SK-N-SH (cell line): ENCODE measurements at regions not wholly inside any gene's neighbourhood (a gene's known extent, or its start where the extent isn't known, plus 50 kb on each side); places are given as distances from the start of the nearest gene placed in this dataset.

ENCODE experiments used
- CTCF ChIA-PET: fragments of 300-600, 350-600 bp; formaldehyde crosslinking; extraction: SDS; loops from one replicate; lab custom pipeline; 2021; lab: Yijun Ruan, JAX
- POLR2A ChIA-PET: fragments of 350-600 bp; sonication (Branson Sonifier 250); formaldehyde crosslinking; extraction: SDS; loops from one replicate; lab custom pipeline; 2020; ENCODE audit warnings: antibody characterized with exemption, inconsistent platforms; lab: Yijun Ruan, JAX
- DNase-seq: peaks from one replicate; pipeline ENCODE4 v3.0.0; 2012
- H2AFZ ChIP-seq: fragments of 200-600 bp; sonication (generic); 2 replicates; pipeline ENCODE4 v1.8.1; 2016; ENCODE audit warnings: antibody characterized with exemption, mild to moderate bottlenecking, low read depth
- H3F3A ChIP-seq: fragments of 200-600 bp; sonication (generic); replicated peaks from 2 replicates; pipeline ENCODE3; 2016; ENCODE audit warnings: antibody characterized with exemption, mild to moderate bottlenecking; ENCODE audit not compliant: insufficient read depth
- H3K27ac ChIP-seq, 2 experiments: fragments of 200-500 bp in 1 of 2; fragments of 200-600 bp in 1 of 2; sonication (Bioruptor generic) in 1 of 2; sonication (generic), shearing (Covaris generic) in 1 of 2; 2 replicates each; pipeline versions ENCODE4 v1.5.1 to v1.6.1; 2014 to 2016; ENCODE audit warnings: low read depth in 2 of 2, inconsistent platforms in 1 of 2, low read length in 1 of 2, mild to moderate bottlenecking in 1 of 2, mixed read lengths in 1 of 2
- H3K27me3 ChIP-seq: fragments of 200-600 bp; sonication (generic), shearing (Covaris generic); 2 replicates; pipeline ENCODE4 v1.6.1; 2016; ENCODE audit warnings: mixed run types; ENCODE audit not compliant: insufficient read depth
- H3K36me3 ChIP-seq, 2 experiments: fragments of 200-500 bp in 1 of 2; fragments of 200-600 bp in 1 of 2; sonication (Bioruptor generic) in 1 of 2; sonication (generic) in 1 of 2; replicated peaks in 1 of 2; 2 replicates each; pipeline versions ENCODE3 to v1.5.1; 2014 to 2016; ENCODE audit warnings: low read length in 1 of 2, mild to moderate bottlenecking in 1 of 2; ENCODE audit not compliant: insufficient read depth in 2 of 2, control insufficient read depth in 1 of 2
- H3K4me1 ChIP-seq, 2 experiments: fragments of 200-500 bp in 1 of 2; fragments of 200-600 bp in 1 of 2; sonication (Bioruptor generic) in 1 of 2; sonication (generic), shearing (Covaris generic) in 1 of 2; 2 replicates each; pipeline versions ENCODE4 v1.5.1 to v1.6.1; 2014 to 2016; ENCODE audit warnings: low read depth in 1 of 2, low read length in 1 of 2, mixed run types in 1 of 2; ENCODE audit not compliant: insufficient read depth in 2 of 2, control insufficient read depth in 1 of 2
- H3K4me2 ChIP-seq: fragments of 200-600 bp; sonication (generic), shearing (Covaris generic); 2 replicates; pipeline ENCODE4 v1.6.1; 2017; ENCODE audit warnings: mixed run types
- H3K4me3 ChIP-seq, 2 experiments: fragments of 200-500 bp in 1 of 2; fragments of 200-600 bp in 1 of 2; sonication (Bioruptor generic) in 1 of 2; sonication (generic), shearing (Covaris generic) in 1 of 2; 2 replicates each; pipeline versions ENCODE4 v1.5.1 to v1.8.1; 2014 to 2016; ENCODE audit warnings: low read depth in 2 of 2, inconsistent platforms in 1 of 2, low read length in 1 of 2, mild to moderate bottlenecking in 1 of 2, mixed read lengths in 1 of 2, moderate library complexity in 1 of 2
- H3K79me2 ChIP-seq: fragments of 200-600 bp; sonication (generic); 2 replicates; pipeline ENCODE4 v1.8.1; 2017; ENCODE audit warnings: mild to moderate bottlenecking; ENCODE audit not compliant: insufficient read depth
- H3K9ac ChIP-seq: fragments of 200-600 bp; sonication (generic); 2 replicates; pipeline ENCODE4 v1.6.1; 2017; ENCODE audit warnings: mixed run types
- H3K9me2 ChIP-seq: fragments of 200-600 bp; sonication (generic); 2 replicates; pipeline ENCODE4 v1.6.1; 2017; ENCODE audit warnings: mixed run types
- H3K9me3 ChIP-seq: fragments of 200-600 bp; sonication (generic); 2 replicates; pipeline ENCODE4 v1.6.1; 2017; ENCODE audit warnings: mixed run types, mild to moderate bottlenecking, moderate library complexity
- H4K20me1 ChIP-seq: fragments of 200-600 bp; sonication (generic); 2 replicates; pipeline ENCODE4 v1.6.1; 2017; ENCODE audit warnings: mild to moderate bottlenecking, mixed run types; ENCODE audit not compliant: insufficient read depth
- ELF1 ChIP-seq: IDR thresholded peaks from 2 replicates; pipeline ENCODE4 v1.4.0; 2012
- NFIC ChIP-seq: IDR thresholded peaks from 2 replicates; pipeline ENCODE4 v1.4.0; 2012; ENCODE audit warnings: borderline replicate concordance
- PBX3 ChIP-seq: IDR thresholded peaks from 2 replicates; pipeline ENCODE4; 2012
- POLR2AphosphoS5 ChIP-seq: IDR thresholded peaks from 2 replicates; pipeline ENCODE4 v1.6.1; 2012; ENCODE audit warnings: low read depth, low read length
- RAD21 ChIP-seq: IDR thresholded peaks from 2 replicates; pipeline ENCODE4 v1.6.1; 2012; ENCODE audit warnings: mild to moderate bottlenecking, low read length
- RFX5 ChIP-seq: IDR thresholded peaks from 2 replicates; pipeline ENCODE4 v1.6.1; 2012; ENCODE audit warnings: mild to moderate bottlenecking, improper control_type of control experiment, low read length
- RXRA ChIP-seq: IDR thresholded peaks from 2 replicates; pipeline ENCODE4 v1.4.0; 2012; ENCODE audit warnings: low read depth, mild to moderate bottlenecking, borderline replicate concordance
- SIN3A ChIP-seq: IDR thresholded peaks from 2 replicates; pipeline ENCODE4 v1.6.1; 2012; ENCODE audit warnings: low read depth, mild to moderate bottlenecking, low read length, moderate library complexity, borderline replicate concordance
- YY1 ChIP-seq: IDR thresholded peaks from 2 replicates; pipeline ENCODE4 v1.4.0; 2012; ENCODE audit warnings: low read depth, mild to moderate bottlenecking
- WGBS: methylation state at CpG from one replicate; pipeline ENCODE4 v1.1.6; 2017; ENCODE audit warnings: low lambda C conversion rate; 5-methylcytosine and 5-hydroxymethylcytosine counted together
- TF ChIP-seq, protein P1 (sequence below): fragments of 200-600 bp; sonication (generic); IDR thresholded peaks from 2 replicates; pipeline ENCODE4 v1.6.1; 2017; ENCODE audit warnings: antibody characterized with exemption, mild to moderate bottlenecking, moderate library complexity
- TF ChIP-seq, protein P2 (sequence below): IDR thresholded peaks from 2 replicates; pipeline ENCODE4 v1.6.1; 2012; ENCODE audit warnings: mild to moderate bottlenecking, low read depth, low read length, moderate library complexity

DNA sequence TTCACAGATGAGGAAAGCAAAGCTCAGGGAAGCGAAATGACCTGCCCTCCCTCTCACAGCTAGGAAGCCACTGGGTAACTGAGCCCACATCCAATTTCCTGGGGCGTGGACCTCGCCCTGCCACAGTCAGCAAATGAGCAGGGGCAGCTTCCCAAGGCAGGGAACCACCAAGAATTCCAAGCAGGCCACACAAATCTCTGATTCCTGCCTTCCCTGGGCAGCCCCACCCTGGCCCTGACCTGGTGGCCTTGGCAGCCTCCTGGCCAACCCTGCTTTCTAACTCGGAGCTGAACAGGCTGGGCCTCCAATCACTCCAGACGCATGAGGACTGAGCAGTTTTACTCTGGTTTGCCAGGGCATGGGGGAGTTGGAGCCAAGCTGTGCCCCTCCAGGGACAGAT lies 203.7 kb upstream of the TLE3 start:
- no CpG with 5 or more reads among the region's 5 CpGs for WGBS

More for the DNA sequence above, 203.7 kb upstream of the TLE3 start:
- Histone ChIP-seq H3K9me3 (no peaks in the 10 kb centered on the region), H3K79me2 (no peaks in the 10 kb centered on the region), H4K20me1 (no peaks in the 10 kb centered on the region), H3K4me3 (no peak overlapping the region), H3K9ac (no peak overlapping the region), H3K4me2 (no peak overlapping the region), H3K4me1 (peaks cover 0 to 15% of the 10 kb centered on the region in 2 experiments; a peak in 2 of 4 replicates), H3K27ac (no peak overlapping the region), H3K27me3 (no peaks in the 10 kb centered on the region), H3K9me2 (no peaks in the 10 kb centered on the region), H3K36me3 (no peaks in the 10 kb centered on the region), H2AFZ (no peak overlapping the region), H3F3A (no peaks in the 10 kb centered on the region)
- DNase-seq: no peak
- ChIA-PET POLR2A (no interaction called here), CTCF (interaction anchor here (1.1 kb wide), 1 partner anchor 38 kb away, joined by 3 read pairs; no protein-coding TSS in a partner anchor)
- TF ChIP-seq POLR2AphosphoS5 (no peak), RAD21 (no peak), RXRA (no peak), PBX3 (no peak), YY1 (no peak), NFIC (no peak), ELF1 (no peak), SIN3A (no peak), RFX5 (no peak)
- TF ChIP-seq, protein P1, sequence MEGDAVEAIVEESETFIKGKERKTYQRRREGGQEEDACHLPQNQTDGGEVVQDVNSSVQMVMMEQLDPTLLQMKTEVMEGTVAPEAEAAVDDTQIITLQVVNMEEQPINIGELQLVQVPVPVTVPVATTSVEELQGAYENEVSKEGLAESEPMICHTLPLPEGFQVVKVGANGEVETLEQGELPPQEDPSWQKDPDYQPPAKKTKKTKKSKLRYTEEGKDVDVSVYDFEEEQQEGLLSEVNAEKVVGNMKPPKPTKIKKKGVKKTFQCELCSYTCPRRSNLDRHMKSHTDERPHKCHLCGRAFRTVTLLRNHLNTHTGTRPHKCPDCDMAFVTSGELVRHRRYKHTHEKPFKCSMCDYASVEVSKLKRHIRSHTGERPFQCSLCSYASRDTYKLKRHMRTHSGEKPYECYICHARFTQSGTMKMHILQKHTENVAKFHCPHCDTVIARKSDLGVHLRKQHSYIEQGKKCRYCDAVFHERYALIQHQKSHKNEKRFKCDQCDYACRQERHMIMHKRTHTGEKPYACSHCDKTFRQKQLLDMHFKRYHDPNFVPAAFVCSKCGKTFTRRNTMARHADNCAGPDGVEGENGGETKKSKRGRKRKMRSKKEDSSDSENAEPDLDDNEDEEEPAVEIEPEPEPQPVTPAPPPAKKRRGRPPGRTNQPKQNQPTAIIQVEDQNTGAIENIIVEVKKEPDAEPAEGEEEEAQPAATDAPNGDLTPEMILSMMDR: no peak
- TF ChIP-seq, protein P2, sequence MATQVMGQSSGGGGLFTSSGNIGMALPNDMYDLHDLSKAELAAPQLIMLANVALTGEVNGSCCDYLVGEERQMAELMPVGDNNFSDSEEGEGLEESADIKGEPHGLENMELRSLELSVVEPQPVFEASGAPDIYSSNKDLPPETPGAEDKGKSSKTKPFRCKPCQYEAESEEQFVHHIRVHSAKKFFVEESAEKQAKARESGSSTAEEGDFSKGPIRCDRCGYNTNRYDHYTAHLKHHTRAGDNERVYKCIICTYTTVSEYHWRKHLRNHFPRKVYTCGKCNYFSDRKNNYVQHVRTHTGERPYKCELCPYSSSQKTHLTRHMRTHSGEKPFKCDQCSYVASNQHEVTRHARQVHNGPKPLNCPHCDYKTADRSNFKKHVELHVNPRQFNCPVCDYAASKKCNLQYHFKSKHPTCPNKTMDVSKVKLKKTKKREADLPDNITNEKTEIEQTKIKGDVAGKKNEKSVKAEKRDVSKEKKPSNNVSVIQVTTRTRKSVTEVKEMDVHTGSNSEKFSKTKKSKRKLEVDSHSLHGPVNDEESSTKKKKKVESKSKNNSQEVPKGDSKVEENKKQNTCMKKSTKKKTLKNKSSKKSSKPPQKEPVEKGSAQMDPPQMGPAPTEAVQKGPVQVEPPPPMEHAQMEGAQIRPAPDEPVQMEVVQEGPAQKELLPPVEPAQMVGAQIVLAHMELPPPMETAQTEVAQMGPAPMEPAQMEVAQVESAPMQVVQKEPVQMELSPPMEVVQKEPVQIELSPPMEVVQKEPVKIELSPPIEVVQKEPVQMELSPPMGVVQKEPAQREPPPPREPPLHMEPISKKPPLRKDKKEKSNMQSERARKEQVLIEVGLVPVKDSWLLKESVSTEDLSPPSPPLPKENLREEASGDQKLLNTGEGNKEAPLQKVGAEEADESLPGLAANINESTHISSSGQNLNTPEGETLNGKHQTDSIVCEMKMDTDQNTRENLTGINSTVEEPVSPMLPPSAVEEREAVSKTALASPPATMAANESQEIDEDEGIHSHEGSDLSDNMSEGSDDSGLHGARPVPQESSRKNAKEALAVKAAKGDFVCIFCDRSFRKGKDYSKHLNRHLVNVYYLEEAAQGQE: no peak
